Rectal smooth muscle tissue (tissue), 1 donor: ENCODE measurements at regions not wholly inside any gene's neighbourhood (a gene's known extent, or its start where the extent isn't known, plus 50 kb on each side); places are given as distances from the start of the nearest gene placed in this dataset.

ENCODE experiments used
- H3K27ac ChIP-seq: one replicate; pipeline ENCODE4 v1.7.0; 2013; ENCODE audit warnings: low read depth, low read length, inconsistent platforms
- H3K27me3 ChIP-seq: one replicate; pipeline ENCODE4 v1.7.0; 2013; ENCODE audit warnings: low read length; ENCODE audit not compliant: control insufficient read depth, insufficient read depth
- H3K36me3 ChIP-seq: one replicate; pipeline ENCODE4 v1.7.0; 2013; ENCODE audit warnings: low read length; ENCODE audit not compliant: control insufficient read depth, insufficient read depth
- H3K4me1 ChIP-seq: one replicate; pipeline ENCODE4 v1.7.0; 2013; ENCODE audit warnings: low read length; ENCODE audit not compliant: control insufficient read depth, insufficient read depth
- H3K4me3 ChIP-seq: one replicate; pipeline ENCODE4 v1.7.0; 2013; ENCODE audit warnings: low read length
- H3K9ac ChIP-seq: one replicate; pipeline ENCODE4 v1.7.0; 2013; ENCODE audit warnings: low read length

DNA sequence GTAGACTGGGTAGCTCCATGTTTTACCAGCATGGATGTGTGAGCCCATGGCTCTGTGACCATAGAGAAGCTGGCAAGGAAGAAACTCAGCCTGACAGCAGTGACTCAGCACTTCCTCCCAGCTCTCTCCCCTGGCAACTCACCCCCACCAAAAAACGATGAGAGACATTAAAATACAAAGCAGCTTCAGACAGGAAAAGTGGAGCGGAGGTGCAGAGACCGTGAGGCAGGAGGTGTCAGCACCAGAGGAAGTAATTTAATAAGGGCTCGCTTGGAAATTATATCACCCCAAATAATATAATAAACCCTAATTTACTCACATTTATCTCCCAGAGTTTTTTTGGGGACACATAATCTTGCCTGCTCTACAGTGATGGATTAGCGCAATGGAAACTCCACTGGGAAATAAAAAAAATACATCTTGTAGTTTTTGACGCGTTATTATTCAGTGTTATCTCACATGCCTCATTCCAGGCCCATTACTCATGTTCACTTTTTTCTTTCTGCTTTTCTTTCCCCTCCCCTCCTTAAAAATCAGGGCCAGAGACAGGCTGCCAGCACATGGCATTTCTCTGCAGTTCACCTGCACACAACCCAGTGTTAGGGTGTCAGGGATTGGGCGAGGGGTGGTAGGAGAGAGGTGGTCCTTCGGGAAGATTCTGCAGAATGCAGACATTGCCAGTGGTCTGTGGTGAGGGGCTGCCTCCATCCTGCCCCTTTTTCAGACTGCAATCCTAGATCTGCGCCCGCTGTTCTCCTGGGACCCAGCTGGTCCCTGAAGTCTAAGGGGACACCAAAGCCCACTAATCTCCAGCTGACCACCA lies 170.8 kb downstream of the BUD13 start:
- no peak overlapping the region for H3K9ac ChIP-seq
- no peak overlapping the region for H3K4me3 ChIP-seq
- H3K36me3 ChIP-seq, result no peaks in the 10 kb centered on the region
- H3K4me1 ChIP-seq, result no peaks in the 10 kb centered on the region
- no peaks in the 10 kb centered on the region for H3K27me3 ChIP-seq
- H3K27ac ChIP-seq, result no peak overlapping the region

DNA sequence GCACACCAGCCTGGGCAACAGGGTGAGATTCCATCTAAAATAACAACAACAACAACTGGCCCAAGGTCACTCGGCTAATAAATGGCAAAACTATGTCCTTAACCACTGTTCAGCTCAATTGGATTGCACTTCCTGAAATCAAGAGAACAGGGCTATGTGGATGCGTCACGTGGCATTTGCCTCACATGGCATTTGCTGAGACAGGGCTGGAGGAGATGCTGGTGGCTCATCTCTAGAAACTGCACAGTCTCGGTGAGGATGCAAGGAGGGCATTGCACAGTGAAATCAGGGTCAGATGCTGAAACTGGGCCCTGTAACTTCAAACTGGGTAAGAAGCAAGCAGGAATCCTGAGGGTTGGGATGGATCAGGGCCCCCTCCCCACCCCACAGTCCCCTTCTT lies 171.9 kb downstream of the BUD13 start:
- Histone ChIP-seq H3K4me1 (no peaks in the 10 kb centered on the region), H3K36me3 (no peaks in the 10 kb centered on the region), H3K27me3 (no peaks in the 10 kb centered on the region), H3K9ac (no peak overlapping the region), H3K27ac (no peak overlapping the region), H3K4me3 (no peak overlapping the region)

DNA sequence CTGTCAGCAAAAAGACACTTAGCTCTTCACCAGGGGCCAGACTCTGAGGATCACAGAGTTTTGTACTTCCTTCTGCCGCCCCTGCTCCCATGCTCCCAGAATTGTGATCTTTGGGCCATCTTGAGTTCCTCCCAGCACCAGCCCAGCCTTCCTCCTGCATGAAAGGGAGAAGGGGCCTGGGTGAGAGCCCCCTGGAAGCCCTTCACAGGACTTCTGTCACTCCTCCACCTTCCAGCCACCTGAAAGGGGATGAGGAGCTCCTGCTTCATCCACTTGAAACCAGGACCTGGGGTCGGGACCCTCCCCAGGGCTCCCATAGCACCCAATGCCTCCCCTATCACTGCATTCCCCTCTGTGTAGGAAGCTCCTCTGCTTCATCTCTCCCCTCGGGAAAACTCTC lies 174.2 kb downstream of the BUD13 start:
- Histone ChIP-seq H3K27ac (no peak overlapping the region), H3K4me1 (no peaks in the 10 kb centered on the region), H3K27me3 (no peaks in the 10 kb centered on the region)

DNA sequence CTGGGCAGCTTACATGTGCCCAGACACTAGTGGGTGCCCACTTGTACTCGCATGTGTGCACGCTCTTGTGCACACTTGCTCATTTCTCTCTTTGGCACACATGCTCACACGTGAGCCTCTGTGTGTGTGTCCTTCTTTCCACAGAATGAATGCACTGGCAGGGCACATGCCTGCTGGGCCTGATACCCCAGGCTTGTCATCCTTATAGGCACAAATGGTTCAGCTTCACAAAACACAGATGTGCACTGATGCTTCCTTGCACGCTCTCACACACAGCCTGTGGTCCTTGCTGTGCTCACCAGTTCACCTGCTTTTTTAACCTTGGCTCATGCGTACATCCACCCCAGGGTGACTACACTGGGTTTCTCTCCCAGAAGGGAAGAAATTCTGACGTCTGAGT lies 174.8 kb downstream of the BUD13 start:
- Histone ChIP-seq H3K9ac (no peak overlapping the region), H3K27ac (no peak overlapping the region), H3K27me3 (no peaks in the 10 kb centered on the region), H3K4me3 (no peak overlapping the region), H3K4me1 (no peaks in the 10 kb centered on the region), H3K36me3 (no peaks in the 10 kb centered on the region)

More for the DNA sequence above, 174.2 kb downstream of the BUD13 start:
- Histone ChIP-seq H3K36me3 (no peaks in the 10 kb centered on the region), H3K9ac (no peak overlapping the region), H3K4me3 (no peak overlapping the region)

DNA sequence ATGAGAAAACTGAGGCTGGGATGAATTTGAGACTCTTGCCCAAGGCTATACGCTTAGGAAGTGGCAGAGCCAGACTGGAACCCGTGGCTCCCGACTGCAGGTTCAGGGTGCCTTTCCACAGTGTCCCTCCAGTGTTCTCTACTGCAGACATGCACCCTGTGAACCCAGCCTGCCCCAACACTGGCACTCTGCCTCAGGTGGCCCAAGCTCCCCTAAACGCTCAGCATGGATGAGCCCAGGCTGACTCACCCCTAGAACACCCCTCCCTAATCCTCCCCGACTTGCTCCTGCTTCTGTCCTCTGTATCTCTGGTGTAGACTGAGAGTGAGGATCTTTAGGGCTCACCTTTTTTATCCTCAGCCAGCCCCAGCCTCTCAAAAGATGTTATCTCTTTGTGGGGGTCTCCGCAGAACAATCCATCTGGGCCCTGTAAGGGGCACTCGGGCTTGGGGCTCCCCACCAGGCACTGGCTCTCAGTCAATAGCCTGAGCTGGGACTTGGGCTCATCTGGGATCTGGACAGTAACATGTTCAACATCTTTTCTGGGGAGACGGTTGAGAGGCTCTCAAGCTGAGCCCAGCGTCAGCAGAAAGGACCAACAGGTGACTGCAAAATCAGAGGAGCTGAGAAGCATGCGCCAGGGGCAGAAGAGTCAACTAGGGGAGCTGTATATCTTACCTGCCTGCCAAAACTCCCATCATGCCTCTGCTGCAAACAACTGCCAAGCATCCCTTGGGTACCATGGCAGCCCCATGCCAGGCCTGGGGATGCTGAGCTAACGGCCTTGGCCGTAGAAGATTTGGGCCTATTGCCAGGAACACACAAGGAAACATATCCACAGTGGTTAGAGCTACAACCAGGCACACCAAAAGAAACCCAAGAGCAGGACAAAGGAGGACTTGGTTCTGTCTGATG lies 176.2 kb downstream of the BUD13 start:
- Histone ChIP-seq H3K9ac (no peak overlapping the region), H3K4me1 (no peaks in the 10 kb centered on the region), H3K27me3 (no peaks in the 10 kb centered on the region), H3K36me3 (no peaks in the 10 kb centered on the region), H3K27ac (no peak overlapping the region), H3K4me3 (no peak overlapping the region)

DNA sequence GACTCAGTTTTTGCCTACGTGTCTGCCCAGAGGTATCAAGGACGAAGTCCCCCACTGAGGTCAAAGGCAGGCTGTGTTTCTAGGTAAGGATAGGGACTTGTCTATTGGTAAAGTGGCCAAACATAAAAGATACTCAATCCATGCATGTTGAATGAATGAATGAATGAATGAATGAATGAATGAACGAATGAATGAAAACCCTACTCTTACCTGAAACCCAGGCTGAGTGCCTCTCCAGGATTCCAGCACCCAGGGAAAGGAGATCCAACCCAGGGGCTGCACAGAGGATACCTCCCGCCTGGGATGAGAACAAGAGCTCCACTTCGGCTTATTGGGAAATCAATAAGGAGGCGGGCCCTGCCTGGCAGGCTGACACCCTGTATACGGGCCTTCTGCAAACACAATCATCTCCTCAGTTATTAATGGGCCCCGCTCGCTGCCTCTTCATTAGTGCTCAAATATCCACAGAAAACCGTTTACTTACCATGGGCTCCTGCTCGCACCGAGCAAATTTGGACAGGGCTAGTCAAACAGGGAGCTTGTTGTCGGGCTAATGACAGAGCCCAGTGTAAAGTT lies 177.4 kb downstream of the BUD13 start:
- Histone ChIP-seq H3K36me3 (no peaks in the 10 kb centered on the region), H3K27ac (no peak overlapping the region), H3K9ac (no peak overlapping the region), H3K4me1 (no peaks in the 10 kb centered on the region), H3K27me3 (no peaks in the 10 kb centered on the region), H3K4me3 (no peak overlapping the region)

DNA sequence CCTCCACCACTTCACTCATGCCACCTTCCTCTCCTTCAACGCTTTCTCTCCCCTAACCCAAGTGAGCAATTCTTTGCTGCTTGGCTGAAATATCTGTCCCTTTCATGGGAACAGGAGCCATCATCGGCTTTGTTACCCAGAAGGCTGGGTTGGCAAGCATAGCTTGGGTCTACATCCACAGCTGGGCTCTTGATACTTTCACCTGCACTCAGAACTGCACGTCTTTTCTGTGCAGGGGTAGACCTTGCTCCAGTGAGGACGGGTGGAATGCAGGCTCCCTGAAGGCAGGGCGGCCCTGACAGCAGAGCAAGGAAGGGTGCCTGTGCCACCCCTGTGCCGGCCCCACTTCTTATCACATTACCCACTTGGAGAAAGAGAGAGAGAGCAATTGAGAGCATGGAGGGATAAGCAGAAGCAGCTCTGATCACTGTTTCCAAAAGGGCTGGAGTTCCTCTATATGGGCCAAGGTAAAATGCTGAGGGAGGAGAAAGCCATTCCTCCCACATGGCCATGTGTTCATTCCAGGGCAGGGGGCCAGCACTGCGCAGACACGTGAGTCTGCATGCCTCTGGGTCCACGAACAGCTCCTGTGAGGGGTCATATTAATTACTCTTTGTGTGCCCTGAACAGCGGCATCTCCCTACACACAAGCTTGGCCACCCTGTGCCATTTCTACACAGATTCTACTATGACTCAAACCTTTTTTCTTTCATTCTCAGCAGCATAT lies 181.8 kb downstream of the BUD13 start:
- Histone ChIP-seq H3K9ac (no peak overlapping the region), H3K4me3 (no peak overlapping the region), H3K36me3 (no peaks in the 10 kb centered on the region), H3K4me1 (no peaks in the 10 kb centered on the region), H3K27ac (no peak overlapping the region), H3K27me3 (no peaks in the 10 kb centered on the region)

DNA sequence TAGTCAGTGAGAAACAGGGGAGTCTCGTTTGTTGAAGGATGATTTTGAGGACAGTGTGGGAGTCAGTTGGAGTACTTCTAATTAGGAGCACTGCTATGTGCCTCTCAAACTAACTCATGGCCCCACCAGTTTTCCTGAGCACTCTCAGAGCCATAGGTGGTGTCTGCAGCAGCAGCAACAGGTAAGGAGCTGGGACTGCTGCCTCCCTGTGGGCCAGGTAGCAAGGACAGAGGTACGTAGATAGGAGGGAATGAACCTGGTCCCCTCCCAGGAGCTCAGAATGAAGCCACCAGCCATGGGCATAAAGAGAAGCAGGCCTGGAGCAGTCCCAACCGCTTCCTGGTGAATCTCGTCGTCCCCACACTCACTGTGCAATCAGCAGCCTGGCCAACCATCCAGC lies 183.4 kb downstream of the BUD13 start:
- no peak overlapping the region for H3K27ac ChIP-seq
- no peaks in the 10 kb centered on the region for H3K36me3 ChIP-seq
- no peak overlapping the region for H3K9ac ChIP-seq
- no peaks in the 10 kb centered on the region for H3K4me1 ChIP-seq
- peaks cover 3% of the 10 kb centered on the region for H3K27me3 ChIP-seq
- no peak overlapping the region for H3K4me3 ChIP-seq

DNA sequence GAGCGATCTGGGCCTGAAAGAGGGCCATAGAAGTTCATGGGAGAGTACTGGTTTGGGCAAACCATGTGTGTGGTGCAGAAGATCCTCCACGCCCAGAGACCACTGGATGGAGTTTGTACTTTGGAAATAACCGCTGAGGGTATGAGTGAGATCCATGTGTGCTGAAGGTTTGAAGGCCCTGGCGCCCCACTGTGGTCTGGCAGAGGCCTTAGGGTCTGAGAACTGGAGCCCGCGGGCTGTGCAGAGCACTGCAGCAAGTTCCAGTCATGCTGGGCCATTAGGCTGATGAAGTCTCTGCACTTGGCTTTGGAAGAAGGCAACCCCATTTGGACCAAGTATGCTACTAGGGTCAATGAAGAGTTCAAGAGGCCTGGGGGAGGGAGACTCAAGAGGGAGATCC lies 186.4 kb downstream of the BUD13 start:
- Histone ChIP-seq H3K27me3 (peaks cover 11% of the 10 kb centered on the region), H3K4me3 (no peak overlapping the region), H3K36me3 (no peaks in the 10 kb centered on the region), H3K9ac (no peak overlapping the region), H3K4me1 (no peaks in the 10 kb centered on the region), H3K27ac (no peak overlapping the region)

DNA sequence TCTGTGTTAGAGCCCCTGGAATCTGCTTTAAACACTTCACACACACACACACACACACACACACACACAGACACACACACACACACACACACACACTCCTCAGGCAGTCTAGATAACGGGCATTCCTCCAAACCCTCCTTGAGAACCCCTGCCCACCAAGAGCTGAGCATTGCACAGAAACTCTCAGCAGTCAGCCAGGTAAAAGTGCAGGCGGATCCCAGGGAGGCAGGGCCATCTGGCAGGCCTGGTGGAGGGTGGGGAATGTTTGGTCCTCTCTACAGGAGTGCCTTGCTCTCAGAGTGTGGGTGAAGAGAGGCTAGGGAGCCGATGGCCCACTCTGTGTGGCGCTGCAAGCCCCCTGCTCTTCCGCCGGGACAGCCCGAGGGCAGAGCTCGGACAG lies 190.2 kb downstream of the BUD13 start:
- no peak overlapping the region for H3K27ac ChIP-seq
- H3K4me1 ChIP-seq, result no peaks in the 10 kb centered on the region
- no peak overlapping the region for H3K9ac ChIP-seq
- H3K27me3 ChIP-seq, result peaks cover 17% of the 10 kb centered on the region
- H3K36me3 ChIP-seq, result no peaks in the 10 kb centered on the region
- no peak overlapping the region for H3K4me3 ChIP-seq

DNA sequence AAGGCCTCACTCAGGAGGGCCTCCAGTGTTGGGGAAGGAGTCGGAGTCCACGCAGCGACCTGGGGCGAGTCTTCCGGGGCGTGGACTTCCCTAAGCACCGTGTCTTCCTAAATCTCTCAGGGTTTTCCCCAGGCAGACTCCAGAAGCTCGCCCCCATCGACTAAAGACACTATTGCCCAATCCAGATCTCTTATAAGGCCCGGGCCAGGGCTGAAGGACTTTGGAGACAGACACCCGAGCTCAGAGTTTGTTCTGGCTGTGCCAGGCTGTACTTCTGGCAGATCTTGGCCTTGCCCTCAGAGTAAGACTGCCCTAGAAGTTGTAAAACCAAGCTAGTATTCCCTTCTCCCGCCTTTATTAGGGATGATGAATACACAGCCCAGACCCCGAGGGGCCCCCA lies 191.4 kb downstream of the BUD13 start:
- Histone ChIP-seq H3K4me1 (no peaks in the 10 kb centered on the region), H3K4me3 (no peak overlapping the region), H3K27me3 (peaks cover 20% of the 10 kb centered on the region), H3K36me3 (no peaks in the 10 kb centered on the region), H3K9ac (no peak overlapping the region), H3K27ac (no peak overlapping the region)

DNA sequence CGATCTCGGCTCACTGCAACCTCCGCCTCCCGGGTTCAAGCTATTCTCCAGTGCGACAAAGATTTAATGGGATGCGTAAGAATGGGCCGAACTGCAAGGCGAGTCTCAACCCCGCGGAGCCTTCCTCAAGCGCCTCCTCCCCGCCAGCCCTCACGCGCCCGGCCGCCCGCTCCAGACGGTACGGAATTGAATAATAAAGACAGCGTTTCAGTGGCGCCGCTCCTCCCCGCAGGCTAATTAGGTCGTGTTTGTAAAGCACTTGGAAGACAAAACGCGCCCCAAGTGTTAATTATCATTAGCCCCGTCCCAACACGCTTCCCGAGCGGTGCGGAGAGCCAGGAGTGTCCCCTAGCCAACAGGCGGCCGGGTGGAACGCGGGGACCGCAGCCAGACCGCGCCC lies 192.0 kb downstream of the BUD13 start:
- Histone ChIP-seq H3K27me3 (peaks cover 20% of the 10 kb centered on the region), H3K36me3 (no peaks in the 10 kb centered on the region), H3K9ac (no peak overlapping the region), H3K27ac (no peak overlapping the region), H3K4me3 (no peak overlapping the region), H3K4me1 (no peaks in the 10 kb centered on the region)
